SK-N-SH (cell line): ENCODE measurements at regions not wholly inside any gene's neighbourhood (a gene's known extent, or its start where the extent isn't known, plus 50 kb on each side); places are given as distances from the start of the nearest gene placed in this dataset.

Experiments
- CTCF ChIA-PET: fragments of 300-600, 350-600 bp; formaldehyde crosslinking; extraction: SDS; loops from one replicate; lab custom pipeline; 2021; lab: Yijun Ruan, JAX
- POLR2A ChIA-PET: fragments of 350-600 bp; sonication (Branson Sonifier 250); formaldehyde crosslinking; extraction: SDS; loops from one replicate; lab custom pipeline; 2020; ENCODE audit warnings: antibody characterized with exemption, inconsistent platforms; lab: Yijun Ruan, JAX
- DNase-seq: peaks from one replicate; pipeline ENCODE4 v3.0.0; 2012
- H2AFZ ChIP-seq: fragments of 200-600 bp; sonication (generic); 2 replicates; pipeline ENCODE4 v1.8.1; 2016; ENCODE audit warnings: antibody characterized with exemption, mild to moderate bottlenecking, low read depth
- H3F3A ChIP-seq: fragments of 200-600 bp; sonication (generic); replicated peaks from 2 replicates; pipeline ENCODE3; 2016; ENCODE audit warnings: antibody characterized with exemption, mild to moderate bottlenecking; ENCODE audit not compliant: insufficient read depth
- H3K27ac ChIP-seq, 2 experiments: fragments of 200-500 bp in 1 of 2; fragments of 200-600 bp in 1 of 2; sonication (Bioruptor generic) in 1 of 2; sonication (generic), shearing (Covaris generic) in 1 of 2; 2 replicates each; pipeline versions ENCODE4 v1.5.1 to v1.6.1; 2014 to 2016; ENCODE audit warnings: low read depth in 2 of 2, inconsistent platforms in 1 of 2, low read length in 1 of 2, mild to moderate bottlenecking in 1 of 2, mixed read lengths in 1 of 2
- H3K27me3 ChIP-seq: fragments of 200-600 bp; sonication (generic), shearing (Covaris generic); 2 replicates; pipeline ENCODE4 v1.6.1; 2016; ENCODE audit warnings: mixed run types; ENCODE audit not compliant: insufficient read depth
- H3K36me3 ChIP-seq, 2 experiments: fragments of 200-500 bp in 1 of 2; fragments of 200-600 bp in 1 of 2; sonication (Bioruptor generic) in 1 of 2; sonication (generic) in 1 of 2; replicated peaks in 1 of 2; 2 replicates each; pipeline versions ENCODE3 to v1.5.1; 2014 to 2016; ENCODE audit warnings: low read length in 1 of 2, mild to moderate bottlenecking in 1 of 2; ENCODE audit not compliant: insufficient read depth in 2 of 2, control insufficient read depth in 1 of 2
- H3K4me1 ChIP-seq, 2 experiments: fragments of 200-500 bp in 1 of 2; fragments of 200-600 bp in 1 of 2; sonication (Bioruptor generic) in 1 of 2; sonication (generic), shearing (Covaris generic) in 1 of 2; 2 replicates each; pipeline versions ENCODE4 v1.5.1 to v1.6.1; 2014 to 2016; ENCODE audit warnings: low read depth in 1 of 2, low read length in 1 of 2, mixed run types in 1 of 2; ENCODE audit not compliant: insufficient read depth in 2 of 2, control insufficient read depth in 1 of 2
- H3K4me2 ChIP-seq: fragments of 200-600 bp; sonication (generic), shearing (Covaris generic); 2 replicates; pipeline ENCODE4 v1.6.1; 2017; ENCODE audit warnings: mixed run types
- H3K4me3 ChIP-seq, 2 experiments: fragments of 200-500 bp in 1 of 2; fragments of 200-600 bp in 1 of 2; sonication (Bioruptor generic) in 1 of 2; sonication (generic), shearing (Covaris generic) in 1 of 2; 2 replicates each; pipeline versions ENCODE4 v1.5.1 to v1.8.1; 2014 to 2016; ENCODE audit warnings: low read depth in 2 of 2, inconsistent platforms in 1 of 2, low read length in 1 of 2, mild to moderate bottlenecking in 1 of 2, mixed read lengths in 1 of 2, moderate library complexity in 1 of 2
- H3K79me2 ChIP-seq: fragments of 200-600 bp; sonication (generic); 2 replicates; pipeline ENCODE4 v1.8.1; 2017; ENCODE audit warnings: mild to moderate bottlenecking; ENCODE audit not compliant: insufficient read depth
- H3K9ac ChIP-seq: fragments of 200-600 bp; sonication (generic); 2 replicates; pipeline ENCODE4 v1.6.1; 2017; ENCODE audit warnings: mixed run types
- H3K9me2 ChIP-seq: fragments of 200-600 bp; sonication (generic); 2 replicates; pipeline ENCODE4 v1.6.1; 2017; ENCODE audit warnings: mixed run types
- H3K9me3 ChIP-seq: fragments of 200-600 bp; sonication (generic); 2 replicates; pipeline ENCODE4 v1.6.1; 2017; ENCODE audit warnings: mixed run types, mild to moderate bottlenecking, moderate library complexity
- H4K20me1 ChIP-seq: fragments of 200-600 bp; sonication (generic); 2 replicates; pipeline ENCODE4 v1.6.1; 2017; ENCODE audit warnings: mild to moderate bottlenecking, mixed run types; ENCODE audit not compliant: insufficient read depth
- CHD2 ChIP-seq: fragments of 150-350 bp; IDR thresholded peaks from 2 replicates; pipeline ENCODE4 v1.6.1; 2018; ENCODE audit warnings: low read length; ENCODE audit not compliant: partially characterized antibody
- CTCF ChIP-seq: fragments of 200-600 bp; sonication (generic); IDR thresholded peaks from 2 replicates; pipeline ENCODE4 v1.6.1; 2017; ENCODE audit warnings: antibody characterized with exemption, mild to moderate bottlenecking, moderate library complexity
- ELF1 ChIP-seq: IDR thresholded peaks from 2 replicates; pipeline ENCODE4 v1.4.0; 2012
- EP300 ChIP-seq, 2 experiments: IDR thresholded peaks; 2 replicates each; pipeline versions ENCODE4 v1.4.0 to v1.6.1; 2012; ENCODE audit warnings: borderline replicate concordance in 1 of 2, low read depth in 1 of 2, low read length in 1 of 2
- EZH2phosphoT487 ChIP-seq: fragments of 200-600 bp; sonication (generic); IDR thresholded peaks from 2 replicates; pipeline ENCODE4 v1.6.1; 2017; ENCODE audit warnings: low read depth, mixed run types, mild to moderate bottlenecking, antibody characterized with exemption, moderate library complexity, borderline replicate concordance
- FOXJ3 ChIP-seq: sonication (generic); formaldehyde crosslinking; IDR thresholded peaks from 2 replicates; pipeline ENCODE4 v1.5.1; 2020; ENCODE audit warnings: mild to moderate bottlenecking, missing genetic modification reagents
- FOXM1 ChIP-seq: IDR thresholded peaks from 2 replicates; pipeline ENCODE4 v1.4.0; 2012; ENCODE audit warnings: low read depth, mild to moderate bottlenecking
- JUND ChIP-seq: IDR thresholded peaks from 2 replicates; pipeline ENCODE4 v1.4.0; 2012
- MAX ChIP-seq: IDR thresholded peaks from 2 replicates; pipeline ENCODE4 v1.4.0; 2012; ENCODE audit warnings: low read depth
- MEF2A ChIP-seq: IDR thresholded peaks from 2 replicates; pipeline ENCODE4 v1.4.0; 2012; ENCODE audit warnings: low read depth, borderline replicate concordance
- PBX3 ChIP-seq: IDR thresholded peaks from 2 replicates; pipeline ENCODE4; 2012
- RXRA ChIP-seq: IDR thresholded peaks from 2 replicates; pipeline ENCODE4 v1.4.0; 2012; ENCODE audit warnings: low read depth, mild to moderate bottlenecking, borderline replicate concordance
- SMC3 ChIP-seq: IDR thresholded peaks from 2 replicates; pipeline ENCODE4 v1.6.1; 2012; ENCODE audit warnings: low read depth, low read length, improper control_type of control experiment
- TCF12 ChIP-seq: IDR thresholded peaks from 2 replicates; pipeline ENCODE4 v1.4.0; 2012
- USF2 ChIP-seq: fragments of 150-350 bp; IDR thresholded peaks from 2 replicates; pipeline ENCODE4 v1.6.1; 2017; ENCODE audit warnings: antibody characterized with exemption, low read length, low read depth, borderline replicate concordance
- YY1 ChIP-seq: IDR thresholded peaks from 2 replicates; pipeline ENCODE4 v1.4.0; 2012; ENCODE audit warnings: low read depth, mild to moderate bottlenecking
- WGBS: methylation state at CpG from one replicate; pipeline ENCODE4 v1.1.6; 2017; ENCODE audit warnings: low lambda C conversion rate; 5-methylcytosine and 5-hydroxymethylcytosine counted together
- TF ChIP-seq, protein P1 (sequence below): IDR thresholded peaks from 2 replicates; pipeline ENCODE4 v1.6.1; 2012; ENCODE audit warnings: mild to moderate bottlenecking, low read depth, low read length, moderate library complexity
- TF ChIP-seq, protein P2 (sequence below): fragments of 150-350 bp; IDR thresholded peaks from 2 replicates; pipeline ENCODE4 v1.6.1; 2016; ENCODE audit warnings: mild to moderate bottlenecking, low read depth, low read length

GRCh38 chr18:55651236-55651635 is 63.2 kb upstream of the TCF4 start:
- Histone ChIP-seq H3K4me3 (no peak overlapping the region), H3K27me3 (no peaks in the 10 kb centered on the region), H3K4me1 (no peaks in the 10 kb centered on the region), H2AFZ (no peak overlapping the region), H3K27ac (no peak overlapping the region), H3K9ac (no peak overlapping the region), H3F3A (no peaks in the 10 kb centered on the region), H3K9me3 (no peaks in the 10 kb centered on the region), H4K20me1 (no peaks in the 10 kb centered on the region), H3K79me2 (no peaks in the 10 kb centered on the region), H3K9me2 (no peaks in the 10 kb centered on the region), H3K36me3 (no peaks in the 10 kb centered on the region), H3K4me2 (no peak overlapping the region)
- ChIA-PET POLR2A (no interaction called here), CTCF (no interaction called here)
- 73% methylated on average over 1 of the region's 1 CpG for WGBS
- no peak for TF ChIP-seq CHD2
- no peak for TF ChIP-seq EZH2phosphoT487
- TF ChIP-seq EP300 (IDR thresholded peaks at IDR 0.05; ENCODE audit: borderline replicate concordance in 1 of 2, low read depth in 1 of 2, low read length in 1 of 2), result no peak
- TF ChIP-seq RXRA, result no peak
- no peak for TF ChIP-seq MAX
- no peak for TF ChIP-seq PBX3
- no peak for TF ChIP-seq JUND
- no peak for TF ChIP-seq SMC3
- no peak for TF ChIP-seq YY1
- TF ChIP-seq FOXJ3 (CRISPR knock-in tag), result no peak
- TF ChIP-seq, protein P1, sequence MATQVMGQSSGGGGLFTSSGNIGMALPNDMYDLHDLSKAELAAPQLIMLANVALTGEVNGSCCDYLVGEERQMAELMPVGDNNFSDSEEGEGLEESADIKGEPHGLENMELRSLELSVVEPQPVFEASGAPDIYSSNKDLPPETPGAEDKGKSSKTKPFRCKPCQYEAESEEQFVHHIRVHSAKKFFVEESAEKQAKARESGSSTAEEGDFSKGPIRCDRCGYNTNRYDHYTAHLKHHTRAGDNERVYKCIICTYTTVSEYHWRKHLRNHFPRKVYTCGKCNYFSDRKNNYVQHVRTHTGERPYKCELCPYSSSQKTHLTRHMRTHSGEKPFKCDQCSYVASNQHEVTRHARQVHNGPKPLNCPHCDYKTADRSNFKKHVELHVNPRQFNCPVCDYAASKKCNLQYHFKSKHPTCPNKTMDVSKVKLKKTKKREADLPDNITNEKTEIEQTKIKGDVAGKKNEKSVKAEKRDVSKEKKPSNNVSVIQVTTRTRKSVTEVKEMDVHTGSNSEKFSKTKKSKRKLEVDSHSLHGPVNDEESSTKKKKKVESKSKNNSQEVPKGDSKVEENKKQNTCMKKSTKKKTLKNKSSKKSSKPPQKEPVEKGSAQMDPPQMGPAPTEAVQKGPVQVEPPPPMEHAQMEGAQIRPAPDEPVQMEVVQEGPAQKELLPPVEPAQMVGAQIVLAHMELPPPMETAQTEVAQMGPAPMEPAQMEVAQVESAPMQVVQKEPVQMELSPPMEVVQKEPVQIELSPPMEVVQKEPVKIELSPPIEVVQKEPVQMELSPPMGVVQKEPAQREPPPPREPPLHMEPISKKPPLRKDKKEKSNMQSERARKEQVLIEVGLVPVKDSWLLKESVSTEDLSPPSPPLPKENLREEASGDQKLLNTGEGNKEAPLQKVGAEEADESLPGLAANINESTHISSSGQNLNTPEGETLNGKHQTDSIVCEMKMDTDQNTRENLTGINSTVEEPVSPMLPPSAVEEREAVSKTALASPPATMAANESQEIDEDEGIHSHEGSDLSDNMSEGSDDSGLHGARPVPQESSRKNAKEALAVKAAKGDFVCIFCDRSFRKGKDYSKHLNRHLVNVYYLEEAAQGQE, result no peak
- DNase-seq, result no peak

GRCh38 chr18:55650363-55650870 is 62.4 kb upstream of the TCF4 start:
- DNase-seq, result no peak
- no peaks in the 10 kb centered on the region for H3F3A ChIP-seq
- H4K20me1 ChIP-seq, result no peaks in the 10 kb centered on the region
- no peak overlapping the region for H2AFZ ChIP-seq
- no peak overlapping the region for H3K4me2 ChIP-seq
- H3K9ac ChIP-seq, result no peak overlapping the region
- H3K27ac ChIP-seq, result no peak overlapping the region
- no peaks in the 10 kb centered on the region for H3K9me3 ChIP-seq
- WGBS, result 62% methylated on average over 4 of the region's 4 CpGs
- no peaks in the 10 kb centered on the region for H3K79me2 ChIP-seq
- CTCF ChIA-PET, result no interaction called here
- no peaks in the 10 kb centered on the region for H3K4me1 ChIP-seq
- H3K4me3 ChIP-seq, result no peak overlapping the region
- H3K27me3 ChIP-seq, result no peaks in the 10 kb centered on the region
- no peaks in the 10 kb centered on the region for H3K36me3 ChIP-seq
- TF ChIP-seq FOXM1, result no peak
- no peak for TF ChIP-seq MEF2A
- TF ChIP-seq USF2, result no peak
- no peak for TF ChIP-seq MAX
- TF ChIP-seq CTCF, result no peak
- TF ChIP-seq FOXJ3 (CRISPR knock-in tag), result no peak
- TF ChIP-seq, protein P2, sequence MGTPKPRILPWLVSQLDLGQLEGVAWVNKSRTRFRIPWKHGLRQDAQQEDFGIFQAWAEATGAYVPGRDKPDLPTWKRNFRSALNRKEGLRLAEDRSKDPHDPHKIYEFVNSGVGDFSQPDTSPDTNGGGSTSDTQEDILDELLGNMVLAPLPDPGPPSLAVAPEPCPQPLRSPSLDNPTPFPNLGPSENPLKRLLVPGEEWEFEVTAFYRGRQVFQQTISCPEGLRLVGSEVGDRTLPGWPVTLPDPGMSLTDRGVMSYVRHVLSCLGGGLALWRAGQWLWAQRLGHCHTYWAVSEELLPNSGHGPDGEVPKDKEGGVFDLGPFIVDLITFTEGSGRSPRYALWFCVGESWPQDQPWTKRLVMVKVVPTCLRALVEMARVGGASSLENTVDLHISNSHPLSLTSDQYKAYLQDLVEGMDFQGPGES, result no peak
- no peak for TF ChIP-seq TCF12
- TF ChIP-seq EZH2phosphoT487, result no peak
- TF ChIP-seq ELF1, result no peak
- TF ChIP-seq, all 33 proteins: peak for 0
- POLR2A ChIA-PET, result no interaction called here
- no peaks in the 10 kb centered on the region for H3K9me2 ChIP-seq
